Subcutaneous abdominal adipose tissue (tissue), 5 donors: ENCODE measurements at regions not wholly inside any gene's neighbourhood (a gene's known extent, or its start where the extent isn't known, plus 50 kb on each side); places are given as distances from the start of the nearest gene placed in this dataset.

Source experiments
- H3K27ac ChIP-seq: one replicate; pipeline ENCODE4 v1.7.0; 2013; ENCODE audit warnings: low read depth, mild to moderate bottlenecking, inconsistent platforms, low read length, moderate library complexity
- H3K27me3 ChIP-seq, 5 donors: one replicate each; pipeline ENCODE4 v1.7.0; 2013; ENCODE audit warnings: low read length in 5 of 5, inconsistent platforms in 1 of 5; ENCODE audit not compliant: control insufficient read depth in 5 of 5, insufficient read depth in 4 of 5
- H3K36me3 ChIP-seq, 5 donors: one replicate each; pipeline ENCODE4 v1.7.0; 2013; ENCODE audit warnings: low read length in 5 of 5; ENCODE audit not compliant: control insufficient read depth in 5 of 5, insufficient read depth in 5 of 5
- H3K4me1 ChIP-seq, 5 donors: one replicate each; pipeline ENCODE4 v1.7.0; 2013; ENCODE audit warnings: low read length in 5 of 5, mild to moderate bottlenecking in 3 of 5, moderate library complexity in 1 of 5; ENCODE audit not compliant: control insufficient read depth in 5 of 5, insufficient read depth in 5 of 5
- H3K4me3 ChIP-seq, 5 donors: one replicate each; pipeline ENCODE4 v1.7.0; 2013; ENCODE audit warnings: low read length in 5 of 5, low read depth in 1 of 5
- H3K9ac ChIP-seq, 5 donors: one replicate each; pipeline ENCODE4 v1.7.0; 2013; ENCODE audit warnings: low read length in 5 of 5, mild to moderate bottlenecking in 4 of 5, moderate library complexity in 3 of 5
- H3K9me3 ChIP-seq, 5 donors: one replicate each; pipeline ENCODE4 v1.7.0; 2013; ENCODE audit warnings: low read length in 5 of 5; ENCODE audit not compliant: control insufficient read depth in 5 of 5
- donor health status: healthy.
- donor health status: healthy.
- donor health status: healthy.
- donor health status: healthy.
- donor health status: healthy.

DNA sequence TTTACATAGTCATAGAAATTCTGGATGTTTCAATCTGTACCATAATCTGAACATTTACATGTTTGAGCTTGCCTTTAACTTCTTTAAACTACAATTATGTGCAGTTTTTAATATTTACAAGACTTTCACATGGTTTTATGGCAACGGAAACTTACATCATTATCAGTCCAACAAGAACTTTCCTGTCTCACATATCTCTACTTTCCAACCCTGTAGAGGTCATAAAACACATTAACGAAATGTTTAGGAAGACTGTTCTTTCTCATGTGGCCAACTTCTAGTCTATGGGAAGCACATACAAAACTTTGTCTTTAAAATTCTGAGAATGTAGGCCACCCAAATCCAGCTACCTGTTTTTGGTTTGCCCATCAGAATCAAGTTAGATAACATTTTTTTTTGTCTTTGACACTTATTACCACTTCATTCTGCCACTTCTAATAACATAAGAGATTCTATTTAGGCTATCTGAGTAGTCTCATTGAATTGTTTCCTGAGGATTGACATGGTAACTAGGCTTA lies 693.2 kb downstream of the KCNJ3 start:
- H3K9me3 ChIP-seq, result no peaks in the 10 kb centered on the region
- H3K4me1 ChIP-seq, result no peaks in the 10 kb centered on the region
- H3K27ac ChIP-seq, result no peak overlapping the region

GRCh38 chr2:155389224-155389623 lies 690.7 kb downstream of the KCNJ3 start:
- Histone ChIP-seq H3K36me3 (no peaks in the 10 kb centered on the region), H3K9me3 (no peaks in the 10 kb centered on the region), H3K4me1 (no peaks in the 10 kb centered on the region), H3K27ac (no peak overlapping the region), H3K9ac (no peak overlapping the region), H3K4me3 (no peak overlapping the region), H3K27me3 (no peaks in the 10 kb centered on the region)

More for the DNA sequence above, 693.2 kb downstream of the KCNJ3 start:
- H3K9ac ChIP-seq, result no peak overlapping the region
- H3K4me3 ChIP-seq, result no peak overlapping the region
- H3K27me3 ChIP-seq, result no peaks in the 10 kb centered on the region
- H3K36me3 ChIP-seq, result no peaks in the 10 kb centered on the region

DNA sequence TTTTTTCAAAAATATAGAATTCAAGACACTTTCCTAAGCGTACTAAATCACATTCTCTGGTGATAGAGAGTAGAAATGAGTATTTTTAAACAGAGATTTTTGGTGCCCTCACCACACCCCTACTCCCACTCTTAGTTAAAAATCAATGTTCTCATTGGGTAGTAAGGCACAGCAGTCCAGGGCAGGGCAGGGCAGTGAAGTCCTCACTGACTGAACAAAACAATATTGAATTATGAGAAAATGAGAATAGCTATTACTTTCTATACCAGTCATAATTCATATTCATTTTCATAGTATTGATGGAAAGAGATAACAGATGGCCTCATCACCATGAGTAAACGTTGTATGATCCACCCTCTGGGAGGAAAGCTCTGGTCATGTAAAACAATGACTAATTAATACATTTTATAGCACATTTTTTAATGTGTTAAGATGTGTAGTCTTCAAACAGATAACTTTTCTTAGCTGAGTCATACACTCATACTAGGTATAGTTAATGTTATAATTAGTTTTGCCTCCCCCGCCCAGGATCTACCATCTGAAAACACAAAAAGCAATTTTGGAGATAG lies 686.1 kb downstream of the KCNJ3 start:
- H3K27me3 ChIP-seq, result no peaks in the 10 kb centered on the region
- H3K9ac ChIP-seq, result no peak overlapping the region
- H3K27ac ChIP-seq, result no peak overlapping the region
- no peaks in the 10 kb centered on the region for H3K4me1 ChIP-seq
- no peaks in the 10 kb centered on the region for H3K9me3 ChIP-seq
- no peaks in the 10 kb centered on the region for H3K36me3 ChIP-seq
- no peak overlapping the region for H3K4me3 ChIP-seq

GRCh38 chr2:155382776-155383175 lies 684.3 kb downstream of the KCNJ3 start:
- Histone ChIP-seq H3K4me1 (no peaks in the 10 kb centered on the region), H3K27ac (no peak overlapping the region), H3K9me3 (no peaks in the 10 kb centered on the region), H3K4me3 (no peak overlapping the region), H3K36me3 (no peaks in the 10 kb centered on the region), H3K9ac (no peak overlapping the region), H3K27me3 (no peaks in the 10 kb centered on the region)

- Histone ChIP-seq H3K9me3 (no peaks in the 10 kb centered on the region), H3K36me3 (no peaks in the 10 kb centered on the region), H3K4me3 (no peak overlapping the region), H3K4me1 (no peaks in the 10 kb centered on the region), H3K27me3 (no peaks in the 10 kb centered on the region), H3K27ac (no peak overlapping the region), H3K9ac (no peak overlapping the region)
Observed at GRCh38 chr2:155381436-155381835, 682.9 kb downstream of the KCNJ3 start.

GRCh38 chr2:155379494-155379893 lies 681.0 kb downstream of the KCNJ3 start:
- H3K4me1 ChIP-seq, result no peaks in the 10 kb centered on the region
- H3K9me3 ChIP-seq, result no peaks in the 10 kb centered on the region

DNA sequence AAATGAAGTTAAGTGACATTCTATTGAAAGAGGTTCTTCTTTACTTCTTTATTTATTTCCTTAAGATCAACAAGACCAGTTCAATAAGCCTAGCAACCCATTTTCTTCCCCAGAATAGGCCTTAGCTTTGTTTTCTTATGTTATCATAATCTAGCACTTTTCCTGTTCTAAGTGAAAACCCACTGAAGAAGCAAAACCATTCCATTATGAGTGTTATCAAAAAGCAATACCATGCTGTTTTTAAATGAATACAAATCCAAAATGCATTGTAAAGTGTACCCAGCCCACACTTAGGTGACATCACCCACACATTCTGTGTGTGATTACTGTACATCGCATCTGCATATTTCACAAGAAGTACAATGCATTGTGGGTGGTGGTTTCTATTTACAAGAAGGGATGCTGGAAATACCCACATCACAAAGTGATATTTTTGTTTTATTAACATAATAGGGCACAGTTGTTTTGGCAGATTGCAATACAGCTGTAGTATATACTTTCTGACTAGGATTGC lies 679.5 kb downstream of the KCNJ3 start:
- no peaks in the 10 kb centered on the region for H3K27me3 ChIP-seq
- no peak overlapping the region for H3K27ac ChIP-seq
- H3K9ac ChIP-seq, result no peak overlapping the region
- H3K4me1 ChIP-seq, result no peaks in the 10 kb centered on the region
- H3K4me3 ChIP-seq, result no peak overlapping the region
- H3K36me3 ChIP-seq, result no peaks in the 10 kb centered on the region
- no peaks in the 10 kb centered on the region for H3K9me3 ChIP-seq

More at GRCh38 chr2:155379494-155379893, 681.0 kb downstream of the KCNJ3 start:
- Histone ChIP-seq H3K27me3 (no peaks in the 10 kb centered on the region), H3K9ac (no peak overlapping the region), H3K4me3 (no peak overlapping the region), H3K36me3 (no peaks in the 10 kb centered on the region), H3K27ac (no peak overlapping the region)

GRCh38 chr2:155377266-155377680 lies 678.8 kb downstream of the KCNJ3 start:
- Histone ChIP-seq H3K36me3 (no peaks in the 10 kb centered on the region), H3K27me3 (no peaks in the 10 kb centered on the region), H3K9ac (no peak overlapping the region), H3K9me3 (no peaks in the 10 kb centered on the region), H3K4me3 (no peak overlapping the region), H3K27ac (no peak overlapping the region), H3K4me1 (no peaks in the 10 kb centered on the region)

DNA sequence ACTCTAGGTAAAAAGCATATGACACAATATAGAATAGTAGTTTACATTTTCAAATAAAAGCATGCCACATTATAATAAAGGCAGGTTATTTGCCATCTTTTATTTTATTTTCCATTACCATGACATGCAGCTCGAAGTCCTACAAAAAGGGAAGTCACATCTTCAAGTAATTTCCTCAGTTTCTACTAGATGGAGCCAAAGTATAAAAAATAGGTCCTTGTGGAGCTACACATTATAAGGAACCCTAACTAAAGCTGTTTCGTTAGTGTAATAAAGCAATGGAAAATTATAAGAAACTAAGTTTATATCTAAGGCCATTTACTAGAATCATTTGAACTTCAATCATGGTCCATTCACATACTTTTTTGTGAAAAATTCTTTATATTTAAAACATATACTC lies 674.5 kb downstream of the KCNJ3 start:
- Histone ChIP-seq H3K27ac (no peak overlapping the region), H3K27me3 (peaks cover 0 to 3% (median 0%) of the 10 kb centered on the region in 5 donors), H3K36me3 (no peaks in the 10 kb centered on the region), H3K9ac (peak overlapping the region in 1 of 5 donors; percentile 40), H3K4me3 (no peak overlapping the region), H3K9me3 (no peaks in the 10 kb centered on the region), H3K4me1 (no peaks in the 10 kb centered on the region)

- no peak overlapping the region for H3K4me3 ChIP-seq
- H3K9ac ChIP-seq, result no peak overlapping the region
- no peaks in the 10 kb centered on the region for H3K9me3 ChIP-seq
- H3K36me3 ChIP-seq, result no peaks in the 10 kb centered on the region
- no peak overlapping the region for H3K27ac ChIP-seq
- peaks cover 0 to 3% (median 0%) of the 10 kb centered on the region in 5 donors for H3K27me3 ChIP-seq
- no peaks in the 10 kb centered on the region for H3K4me1 ChIP-seq
Observed at GRCh38 chr2:155368934-155369333, 670.4 kb downstream of the KCNJ3 start.
